ENCODE measurements at regions not wholly inside any gene's neighbourhood (a gene's known extent, or its start where the extent isn't known, plus 50 kb on each side); places are given as distances from the start of the nearest gene placed in this dataset.

DNA sequence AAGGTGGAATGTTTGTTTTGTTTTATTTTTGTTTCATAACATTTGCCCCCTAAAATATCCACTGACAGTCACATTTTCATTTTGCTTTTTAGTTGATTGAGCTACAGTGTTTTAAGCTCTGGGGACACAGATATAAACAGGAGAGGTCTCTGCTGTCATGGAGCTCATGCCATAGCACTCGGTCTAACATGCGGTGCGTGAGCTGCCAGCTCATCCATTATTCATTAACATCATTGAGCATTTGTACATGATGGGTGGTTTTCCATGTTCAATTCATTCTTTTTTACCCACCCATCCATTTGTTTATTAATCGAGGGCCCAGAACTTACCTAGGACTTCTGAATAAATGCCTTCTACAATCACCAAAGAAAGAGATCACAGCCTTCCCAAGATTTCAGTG is 150.1 kb upstream of the SFRP2 start:
- TF ChIP-seq, protein P1, sequence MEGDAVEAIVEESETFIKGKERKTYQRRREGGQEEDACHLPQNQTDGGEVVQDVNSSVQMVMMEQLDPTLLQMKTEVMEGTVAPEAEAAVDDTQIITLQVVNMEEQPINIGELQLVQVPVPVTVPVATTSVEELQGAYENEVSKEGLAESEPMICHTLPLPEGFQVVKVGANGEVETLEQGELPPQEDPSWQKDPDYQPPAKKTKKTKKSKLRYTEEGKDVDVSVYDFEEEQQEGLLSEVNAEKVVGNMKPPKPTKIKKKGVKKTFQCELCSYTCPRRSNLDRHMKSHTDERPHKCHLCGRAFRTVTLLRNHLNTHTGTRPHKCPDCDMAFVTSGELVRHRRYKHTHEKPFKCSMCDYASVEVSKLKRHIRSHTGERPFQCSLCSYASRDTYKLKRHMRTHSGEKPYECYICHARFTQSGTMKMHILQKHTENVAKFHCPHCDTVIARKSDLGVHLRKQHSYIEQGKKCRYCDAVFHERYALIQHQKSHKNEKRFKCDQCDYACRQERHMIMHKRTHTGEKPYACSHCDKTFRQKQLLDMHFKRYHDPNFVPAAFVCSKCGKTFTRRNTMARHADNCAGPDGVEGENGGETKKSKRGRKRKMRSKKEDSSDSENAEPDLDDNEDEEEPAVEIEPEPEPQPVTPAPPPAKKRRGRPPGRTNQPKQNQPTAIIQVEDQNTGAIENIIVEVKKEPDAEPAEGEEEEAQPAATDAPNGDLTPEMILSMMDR (IDR thresholded peaks at IDR 0.05; ENCODE audit: low read depth, low read length) = no peak
- no peak for TF ChIP-seq POLR2A (IDR thresholded peaks at IDR 0.05; ENCODE audit: extremely low read depth, insufficient read length)

Measured in NB4 (cell line).